GM12864 (cell line): ENCODE measurements at regions not wholly inside any gene's neighbourhood (a gene's known extent, or its start where the extent isn't known, plus 50 kb on each side); places are given as distances from the start of the nearest gene placed in this dataset.
"Not testable (repeated sequence)": the region's sequence is repeated elsewhere in the genome, so short reads cannot be mapped to it uniquely, and the experiment has no call there.

Experiments
- DNase-seq: peaks from one replicate; pipeline ENCODE4 v3.0.0-alpha.2; 2011; ENCODE audit warnings: low read depth
- H3K4me3 ChIP-seq: 2 replicates; pipeline ENCODE4 v1.5.1; 2011; ENCODE audit warnings: mild to moderate bottlenecking, low read depth, low read length, control low read depth
- TF ChIP-seq, protein P1 (sequence below): IDR thresholded peaks from 2 replicates; pipeline ENCODE4 v1.5.1; 2011; ENCODE audit warnings: low read depth, mild to moderate bottlenecking, moderate library complexity, low read length, control low read depth, inconsistent platforms; ENCODE audit errors: missing control alignments

DNA sequence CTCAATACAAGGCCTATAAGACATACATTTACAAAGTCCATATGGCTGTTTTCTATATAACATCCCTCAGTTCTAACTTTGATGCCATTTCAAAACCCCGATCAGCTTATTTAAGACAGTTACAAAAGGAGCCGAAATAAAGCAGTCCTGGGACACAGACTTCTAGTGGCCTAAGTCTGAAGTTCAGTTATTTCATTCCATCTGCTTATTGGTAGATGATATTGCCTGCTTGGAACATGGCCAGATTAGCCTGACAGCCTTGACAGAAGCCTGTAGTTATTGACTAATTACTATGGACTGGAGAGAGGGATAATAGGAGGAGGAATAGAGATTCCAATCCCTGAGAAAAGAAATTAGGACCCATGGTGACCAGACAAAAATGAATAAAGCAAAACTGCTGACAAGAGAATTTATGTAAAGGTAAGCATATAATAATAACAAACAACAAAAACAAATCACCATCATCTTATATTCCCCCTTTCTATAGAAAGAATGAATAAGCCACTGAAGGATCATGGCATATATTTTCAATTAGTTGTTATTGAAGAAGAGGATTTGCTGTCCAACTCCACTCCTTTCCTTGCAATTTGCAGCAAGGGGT is 206.3 kb upstream of the TOM1L1 start:
- DNase-seq, result no peak
- no peak overlapping the region for H3K4me3 ChIP-seq
- TF ChIP-seq, protein P1, sequence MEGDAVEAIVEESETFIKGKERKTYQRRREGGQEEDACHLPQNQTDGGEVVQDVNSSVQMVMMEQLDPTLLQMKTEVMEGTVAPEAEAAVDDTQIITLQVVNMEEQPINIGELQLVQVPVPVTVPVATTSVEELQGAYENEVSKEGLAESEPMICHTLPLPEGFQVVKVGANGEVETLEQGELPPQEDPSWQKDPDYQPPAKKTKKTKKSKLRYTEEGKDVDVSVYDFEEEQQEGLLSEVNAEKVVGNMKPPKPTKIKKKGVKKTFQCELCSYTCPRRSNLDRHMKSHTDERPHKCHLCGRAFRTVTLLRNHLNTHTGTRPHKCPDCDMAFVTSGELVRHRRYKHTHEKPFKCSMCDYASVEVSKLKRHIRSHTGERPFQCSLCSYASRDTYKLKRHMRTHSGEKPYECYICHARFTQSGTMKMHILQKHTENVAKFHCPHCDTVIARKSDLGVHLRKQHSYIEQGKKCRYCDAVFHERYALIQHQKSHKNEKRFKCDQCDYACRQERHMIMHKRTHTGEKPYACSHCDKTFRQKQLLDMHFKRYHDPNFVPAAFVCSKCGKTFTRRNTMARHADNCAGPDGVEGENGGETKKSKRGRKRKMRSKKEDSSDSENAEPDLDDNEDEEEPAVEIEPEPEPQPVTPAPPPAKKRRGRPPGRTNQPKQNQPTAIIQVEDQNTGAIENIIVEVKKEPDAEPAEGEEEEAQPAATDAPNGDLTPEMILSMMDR, result no peak

DNA sequence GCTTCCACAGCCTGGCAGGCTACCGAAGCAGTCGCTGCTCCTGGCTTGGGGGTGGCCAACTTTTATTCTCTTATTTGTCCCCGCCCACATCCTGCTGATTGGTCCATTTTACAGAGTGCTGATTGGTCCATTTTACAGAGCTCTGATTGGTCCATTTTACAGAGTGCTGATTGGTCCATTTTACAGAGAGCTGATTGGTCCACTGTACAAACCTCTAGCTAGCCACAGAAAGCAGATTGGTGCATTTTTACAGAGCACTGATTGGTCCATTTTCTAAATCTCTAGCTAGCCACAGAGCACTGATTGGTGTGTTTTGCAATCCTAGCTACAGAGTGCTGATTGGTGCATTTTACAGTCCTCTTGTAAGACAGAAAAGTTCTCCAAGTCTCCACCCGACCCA is 187.9 kb upstream of the TOM1L1 start:
- not testable (repeated sequence) for DNase-seq

DNA sequence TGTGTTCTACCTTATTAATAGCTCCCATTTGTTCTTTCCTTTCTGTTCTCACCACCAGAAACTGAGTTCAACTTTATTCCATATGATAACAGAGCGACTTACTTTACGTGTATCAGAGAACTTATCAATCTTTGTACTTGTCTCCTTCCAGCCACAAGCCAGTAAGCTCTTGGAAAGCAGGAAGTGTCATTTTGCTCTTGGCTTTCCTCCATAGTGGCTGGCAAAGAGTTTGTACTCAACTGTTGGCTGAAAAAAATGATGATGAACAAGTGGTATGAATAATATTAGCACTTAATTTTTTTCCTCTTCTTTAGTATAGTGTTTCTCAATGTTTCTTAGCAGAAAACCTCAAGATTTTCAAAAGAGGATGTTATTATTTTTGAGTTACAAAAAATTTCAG is 182.4 kb upstream of the TOM1L1 start:
- TF ChIP-seq, protein P1, result no peak
- H3K4me3 ChIP-seq, result no peak overlapping the region
- DNase-seq, result no peak

More for the DNA sequence above, 187.9 kb upstream of the TOM1L1 start:
- H3K4me3 ChIP-seq, result not testable (repeated sequence)

DNA sequence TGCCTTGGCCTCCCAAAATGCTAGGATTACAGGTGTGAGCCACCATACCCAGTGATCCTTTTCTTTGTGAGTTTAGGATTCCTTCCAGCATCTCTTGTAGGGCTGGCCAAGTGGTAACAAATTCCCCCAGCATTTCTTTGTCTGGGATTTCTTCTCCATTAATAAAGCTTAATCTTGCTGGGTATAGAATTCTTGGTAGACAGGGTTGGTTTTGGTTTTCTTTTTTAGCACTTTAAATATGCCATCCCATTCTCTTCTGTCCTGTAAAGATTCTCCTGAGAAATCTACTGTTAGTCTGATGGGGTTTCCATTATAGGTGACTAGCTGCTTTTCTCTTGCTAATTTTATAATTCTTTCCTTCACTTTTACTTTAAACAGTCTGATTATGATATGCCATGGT is 173.0 kb upstream of the TOM1L1 start:
- TF ChIP-seq, protein P1, result no peak
- DNase-seq, result no peak

DNA sequence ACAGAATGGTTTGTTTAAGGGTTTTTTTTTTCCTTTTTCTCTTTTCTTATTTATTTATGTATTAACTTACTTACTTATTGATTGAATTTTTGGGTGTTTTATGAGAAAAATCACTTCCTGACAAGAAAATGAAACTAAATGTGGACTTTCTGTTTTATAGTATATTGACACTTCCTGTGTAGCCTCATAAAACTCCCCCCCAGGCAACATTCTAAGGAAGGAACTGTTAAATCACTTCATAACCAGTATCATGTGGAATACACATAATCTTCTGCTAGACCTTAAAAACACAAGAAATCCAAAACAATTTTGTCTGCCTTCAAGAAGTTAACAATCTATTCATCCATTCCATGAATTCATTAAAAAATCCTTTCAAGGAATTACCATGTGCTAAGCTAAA is 164.1 kb upstream of the TOM1L1 start:
- no peak for DNase-seq
- no peak overlapping the region for H3K4me3 ChIP-seq
- TF ChIP-seq, protein P1, result no peak

More for the DNA sequence above, 173.0 kb upstream of the TOM1L1 start:
- no peak overlapping the region for H3K4me3 ChIP-seq

DNA sequence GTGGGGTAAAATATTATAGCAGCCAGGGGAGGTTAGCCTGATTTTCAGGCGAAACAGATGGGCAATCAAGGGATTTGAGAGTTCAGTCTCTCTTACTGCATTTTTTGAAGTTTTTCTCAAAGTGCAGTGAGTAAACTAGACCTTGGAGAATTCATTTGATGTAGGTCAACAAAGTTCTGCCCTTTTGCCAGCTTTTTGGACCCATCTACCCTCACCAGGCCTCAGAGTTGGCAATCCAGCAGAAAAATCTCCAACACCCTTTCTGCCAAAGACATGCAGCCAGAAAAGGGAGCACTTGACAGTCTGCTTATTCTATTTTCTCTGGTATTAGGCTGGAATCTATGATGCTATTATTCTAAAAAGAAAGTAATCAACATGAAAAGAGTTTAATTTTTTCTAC is 162.2 kb upstream of the TOM1L1 start:
- DNase-seq, result no peak
- H3K4me3 ChIP-seq, result no peak overlapping the region
- TF ChIP-seq, protein P1, result no peak

DNA sequence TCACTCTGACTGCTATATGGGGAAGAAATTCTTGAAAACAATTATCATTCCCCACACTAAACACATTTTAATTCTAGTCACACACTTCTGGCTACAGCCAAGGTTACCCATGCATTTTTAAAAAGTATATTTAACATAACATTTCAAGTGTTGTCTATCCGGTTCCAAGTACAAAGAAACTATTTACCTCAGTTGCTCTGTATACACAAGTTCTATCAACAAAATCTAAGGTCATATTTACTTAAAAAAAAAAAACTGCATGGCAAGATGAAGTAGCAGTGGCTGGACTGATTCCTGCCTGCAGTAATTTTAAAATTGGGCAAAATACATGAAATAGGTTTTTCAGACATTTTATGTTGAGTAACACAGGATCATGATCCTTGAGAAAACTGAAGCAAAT is 155.9 kb upstream of the TOM1L1 start:
- H3K4me3 ChIP-seq, result no peak overlapping the region
- TF ChIP-seq, protein P1, result no peak
- DNase-seq, result no peak
